Left lung (tissue), 4 donors: ENCODE measurements at regions not wholly inside any gene's neighbourhood (a gene's known extent, or its start where the extent isn't known, plus 50 kb on each side); places are given as distances from the start of the nearest gene placed in this dataset.

Experiments used
- ATAC-seq: fragments of 200-7000 bp; cut with Tn5 transposase; one replicate; pipeline ENCODE4 v1.9.1; 2020; ENCODE audit warnings: moderate library complexity
- DNase-seq, 4 donors: peaks; one replicate each; pipeline ENCODE4 v3.0.0-alpha.2; 2013 to 2020
- H3K27ac ChIP-seq, 2 donors: fragments of 200-600 bp; sonication (generic) in 1 of 2; one replicate each; pipeline versions ENCODE4 v1.5.0 to v1.8.0; 2020 to 2021
- H3K27me3 ChIP-seq, 2 donors: fragments of 200-600 bp; sonication (generic) in 1 of 2; one replicate each; pipeline versions ENCODE4 v1.5.0 to v1.8.0; 2020 to 2021
- H3K36me3 ChIP-seq, 2 donors: fragments of 200-600 bp; sonication (generic) in 1 of 2; one replicate each; pipeline versions ENCODE4 v1.5.0 to v1.8.0; 2020 to 2021
- H3K4me1 ChIP-seq, 2 donors: fragments of 200-600 bp; one replicate each; pipeline ENCODE4 v1.8.0; 2021
- H3K4me3 ChIP-seq, 2 donors: fragments of 200-600 bp; sonication (generic) in 1 of 2; one replicate each; pipeline versions ENCODE4 v1.5.0 to v1.8.0; 2020 to 2021; ENCODE audit warnings: mild to moderate bottlenecking in 1 of 2
- H3K9me3 ChIP-seq, 2 donors: fragments of 200-600 bp; sonication (generic) in 1 of 2; one replicate each; pipeline versions ENCODE4 v1.5.0 to v1.8.0; 2020 to 2021
- intact Hi-C, 2 donors: fragments of 100-400 bp; cut with DNase I; formaldehyde crosslinking; loops; one replicate each; pipeline versions ENCODE4 v1.11.2 to v1.14.2; 2022
- TF ChIP-seq, protein P1 (sequence below), 2 donors: fragments of 200-600 bp; sonication (generic) in 1 of 2; IDR thresholded peaks; one replicate each; pipeline versions ENCODE4 v1.5.0 to v1.8.0; 2021; ENCODE audit warnings: antibody characterized with exemption in 2 of 2
- donor health status: DM: no; HTN: yes; CAD: no.
- donor health status: DM: no; HTN: no; CAD: no.

DNA sequence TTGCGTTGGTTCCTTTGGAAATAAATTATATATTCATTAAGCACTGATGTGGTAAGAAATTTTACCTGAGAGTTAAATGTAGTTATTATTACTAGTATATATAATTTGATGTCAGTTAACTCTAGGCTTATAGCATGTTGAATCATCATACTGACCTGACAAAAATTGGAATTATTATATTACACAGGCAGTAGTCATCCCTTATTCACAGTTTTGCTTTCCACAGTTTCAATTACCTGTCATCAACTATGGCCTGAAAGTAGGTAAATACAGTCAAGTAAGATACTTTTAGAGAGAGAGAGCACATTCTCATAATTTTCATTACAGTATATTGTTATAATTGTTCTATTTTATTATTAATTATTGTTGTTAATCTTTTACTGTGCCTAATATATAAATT, 1074.7 kb downstream of the CDH11 start:
- no peaks in the 10 kb centered on the region for H3K9me3 ChIP-seq
- no peak overlapping the region for H3K27ac ChIP-seq
- H3K36me3 ChIP-seq: no peaks in the 10 kb centered on the region
- intact Hi-C loops: no loop called here
- H3K27me3 ChIP-seq: no peaks in the 10 kb centered on the region
- TF ChIP-seq, protein P1, sequence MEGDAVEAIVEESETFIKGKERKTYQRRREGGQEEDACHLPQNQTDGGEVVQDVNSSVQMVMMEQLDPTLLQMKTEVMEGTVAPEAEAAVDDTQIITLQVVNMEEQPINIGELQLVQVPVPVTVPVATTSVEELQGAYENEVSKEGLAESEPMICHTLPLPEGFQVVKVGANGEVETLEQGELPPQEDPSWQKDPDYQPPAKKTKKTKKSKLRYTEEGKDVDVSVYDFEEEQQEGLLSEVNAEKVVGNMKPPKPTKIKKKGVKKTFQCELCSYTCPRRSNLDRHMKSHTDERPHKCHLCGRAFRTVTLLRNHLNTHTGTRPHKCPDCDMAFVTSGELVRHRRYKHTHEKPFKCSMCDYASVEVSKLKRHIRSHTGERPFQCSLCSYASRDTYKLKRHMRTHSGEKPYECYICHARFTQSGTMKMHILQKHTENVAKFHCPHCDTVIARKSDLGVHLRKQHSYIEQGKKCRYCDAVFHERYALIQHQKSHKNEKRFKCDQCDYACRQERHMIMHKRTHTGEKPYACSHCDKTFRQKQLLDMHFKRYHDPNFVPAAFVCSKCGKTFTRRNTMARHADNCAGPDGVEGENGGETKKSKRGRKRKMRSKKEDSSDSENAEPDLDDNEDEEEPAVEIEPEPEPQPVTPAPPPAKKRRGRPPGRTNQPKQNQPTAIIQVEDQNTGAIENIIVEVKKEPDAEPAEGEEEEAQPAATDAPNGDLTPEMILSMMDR (IDR thresholded peaks at IDR 0.05): no peak
- no peaks in the 10 kb centered on the region for H3K4me1 ChIP-seq
- ATAC-seq (no peak), DNase-seq (no peak)
- H3K4me3 ChIP-seq: no peak overlapping the region

DNA sequence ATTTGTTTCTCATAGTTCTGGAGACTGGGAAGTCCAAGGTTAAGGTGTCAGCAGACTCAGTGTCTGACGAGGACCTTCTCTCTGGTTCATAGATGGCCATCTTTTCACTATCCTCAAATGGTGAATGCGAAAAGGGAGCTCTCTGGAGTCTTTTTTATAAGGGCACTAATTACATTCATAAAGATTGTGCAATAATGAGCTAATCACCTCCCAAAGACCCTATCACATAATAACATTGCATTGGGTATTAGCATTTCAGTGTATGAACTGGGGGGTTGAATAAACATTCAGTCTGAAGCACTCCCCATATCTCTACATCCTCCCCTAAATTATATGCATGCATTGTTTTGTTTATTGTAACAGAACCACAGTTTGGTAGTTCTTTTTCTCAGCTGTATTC, 1086.5 kb downstream of the CDH11 start:
- Histone ChIP-seq H3K36me3 (no peaks in the 10 kb centered on the region), H3K27me3 (no peaks in the 10 kb centered on the region), H3K9me3 (no peaks in the 10 kb centered on the region), H3K4me1 (no peaks in the 10 kb centered on the region), H3K27ac (no peak overlapping the region), H3K4me3 (no peak overlapping the region)
- no peak for DNase-seq
- intact Hi-C loops: no loop called here
- TF ChIP-seq, protein P1 (IDR thresholded peaks at IDR 0.05): no peak
- no peak for ATAC-seq

DNA sequence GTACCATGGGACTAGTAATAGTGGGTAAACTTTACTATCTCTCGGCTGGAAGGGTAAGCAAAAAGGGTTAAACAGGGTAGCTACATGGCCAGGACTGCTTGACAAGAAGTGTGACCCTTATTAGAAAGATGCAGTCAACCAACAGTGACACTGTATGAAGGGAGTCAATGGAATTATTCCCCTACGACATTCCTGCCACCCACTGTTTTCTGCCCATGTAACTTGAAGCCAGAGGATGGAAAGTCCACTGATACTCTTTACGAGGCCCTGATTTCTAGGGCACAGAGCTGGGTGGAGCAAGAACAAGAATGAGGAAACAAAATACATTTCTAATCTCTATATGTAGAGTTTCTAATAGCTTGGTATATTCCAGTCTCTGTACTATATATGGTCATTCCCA, 1102.5 kb downstream of the CDH11 start:
- Histone ChIP-seq H3K27me3 (no peaks in the 10 kb centered on the region), H3K36me3 (no peaks in the 10 kb centered on the region), H3K4me3 (no peak overlapping the region), H3K9me3 (no peaks in the 10 kb centered on the region), H3K4me1 (no peaks in the 10 kb centered on the region), H3K27ac (no peak overlapping the region)
- ATAC-seq: no peak
- intact Hi-C loops: no loop called here
- DNase-seq: no peak
- TF ChIP-seq, protein P1 (IDR thresholded peaks at IDR 0.05): no peak

DNA sequence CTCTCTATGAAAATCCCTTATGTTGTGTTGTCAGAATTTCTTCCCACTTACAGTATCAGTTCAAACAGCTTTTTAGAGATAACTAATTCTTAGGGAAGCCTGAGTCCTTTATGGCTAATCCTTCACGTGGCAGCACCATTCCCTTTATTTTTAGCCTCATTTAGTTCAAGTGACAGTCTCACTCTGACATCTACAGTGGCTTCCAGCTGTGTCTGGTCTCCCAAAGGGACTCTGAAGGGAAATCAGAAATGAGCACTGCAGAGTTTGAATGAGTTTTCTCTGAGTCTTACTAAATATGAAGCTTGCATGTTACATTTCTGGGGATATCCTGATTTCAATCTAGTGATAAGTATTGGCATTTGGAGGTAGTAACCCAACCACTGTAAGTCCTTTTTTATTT, 1104.1 kb downstream of the CDH11 start:
- Histone ChIP-seq H3K27ac (no peak overlapping the region), H3K36me3 (no peaks in the 10 kb centered on the region), H3K4me1 (no peaks in the 10 kb centered on the region), H3K9me3 (no peaks in the 10 kb centered on the region), H3K4me3 (no peak overlapping the region), H3K27me3 (no peaks in the 10 kb centered on the region)
- ATAC-seq (no peak), DNase-seq (no peak)
- intact Hi-C loops: no loop called here
- TF ChIP-seq, protein P1 (IDR thresholded peaks at IDR 0.05): no peak

DNA sequence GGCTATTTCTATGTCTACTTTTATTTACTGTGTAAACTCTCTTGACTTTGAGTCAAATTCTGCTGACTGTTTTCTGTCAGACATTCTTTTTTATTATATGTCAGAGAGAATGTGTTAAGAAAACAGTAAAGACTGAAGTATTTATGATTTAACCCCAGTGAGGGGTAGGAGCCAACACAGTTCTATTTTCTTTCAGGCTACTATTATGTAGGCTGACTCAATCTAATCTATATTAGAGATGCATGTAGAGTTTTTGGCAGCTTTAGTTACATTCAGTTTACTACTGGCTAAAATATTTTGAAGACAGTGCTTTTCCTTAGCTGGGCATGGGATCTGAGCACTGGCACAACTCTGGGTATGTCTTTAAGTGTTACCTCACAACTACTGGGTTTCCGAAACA, 1108.0 kb downstream of the CDH11 start:
- intact Hi-C loops: no loop called here
- Histone ChIP-seq H3K27me3 (no peaks in the 10 kb centered on the region), H3K27ac (no peak overlapping the region), H3K9me3 (no peaks in the 10 kb centered on the region), H3K4me1 (no peaks in the 10 kb centered on the region), H3K36me3 (no peaks in the 10 kb centered on the region), H3K4me3 (no peak overlapping the region)
- ATAC-seq: no peak
- no peak for DNase-seq
- TF ChIP-seq, protein P1 (IDR thresholded peaks at IDR 0.05): no peak
